Activated CD4-positive, alpha-beta memory T cell treated with anti-CD3 and anti-CD28 coated beads, Interleukin-2, amount 10 ng/mL, durations not matched to agents 7 days and 5 days (primary cell): ENCODE measurements at regions not wholly inside any gene's neighbourhood (a gene's known extent, or its start where the extent isn't known, plus 50 kb on each side); places are given as distances from the start of the nearest gene placed in this dataset.

ENCODE experiments used
- CTCF ChIA-PET: fragments of 350-600 bp; sonication (Branson Sonifier 250); formaldehyde crosslinking; loops from one replicate; lab custom pipeline; 2021; ENCODE audit warnings: antibody characterized with exemption, inconsistent platforms; lab: Charles Lee
- POLR2A ChIA-PET: fragments of 350-600 bp; sonication (Branson Sonifier 250); formaldehyde crosslinking; loops from one replicate; lab custom pipeline; 2021; ENCODE audit warnings: antibody characterized with exemption; lab: Charles Lee
- DNase-seq: peaks from one replicate; pipeline ENCODE4 v3.0.0-alpha.2; 2020
- H3K27ac Mint-ChIP-seq: one replicate; pipeline ENCODE4 v1.8.0; 2021; ENCODE audit warnings: mild to moderate bottlenecking, mixed read lengths
- H3K27me3 Mint-ChIP-seq: one replicate; pipeline ENCODE4 v1.8.0; 2021; ENCODE audit warnings: mixed read lengths
- H3K36me3 Mint-ChIP-seq: one replicate; pipeline ENCODE4 v1.8.0; 2021; ENCODE audit warnings: low read depth, mixed read lengths
- H3K4me1 Mint-ChIP-seq: one replicate; pipeline ENCODE4 v1.8.0; 2021; ENCODE audit warnings: mixed read lengths
- H3K4me3 Mint-ChIP-seq: one replicate; pipeline ENCODE4 v1.8.0; 2021; ENCODE audit warnings: mild to moderate bottlenecking, mixed read lengths
- H3K9me3 Mint-ChIP-seq: one replicate; pipeline ENCODE4 v1.8.0; 2021; ENCODE audit warnings: mixed read lengths

DNA sequence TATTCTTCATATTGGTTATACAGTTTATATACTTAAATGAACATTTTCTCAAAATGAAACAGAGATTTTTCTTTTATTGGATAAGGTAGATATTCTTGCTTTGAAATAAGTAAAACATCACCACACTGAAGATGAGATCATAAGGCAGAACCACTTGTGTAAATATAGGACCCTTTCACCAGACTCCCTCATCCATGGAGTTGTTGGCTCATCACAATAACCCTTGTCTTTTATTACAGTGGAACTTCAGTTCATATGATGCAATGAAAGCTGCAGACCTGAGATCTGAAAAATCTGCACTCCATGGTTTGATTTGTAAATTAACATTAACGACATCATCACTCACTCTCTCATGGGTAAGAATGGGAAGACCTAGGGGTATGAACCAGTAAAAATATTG, 51.9 kb upstream of the DBX2 start:
- H3K4me1 Mint-ChIP-seq = no peaks in the 10 kb centered on the region
- H3K4me3 Mint-ChIP-seq = no peak overlapping the region
- CTCF ChIA-PET = no interaction called here

DNA sequence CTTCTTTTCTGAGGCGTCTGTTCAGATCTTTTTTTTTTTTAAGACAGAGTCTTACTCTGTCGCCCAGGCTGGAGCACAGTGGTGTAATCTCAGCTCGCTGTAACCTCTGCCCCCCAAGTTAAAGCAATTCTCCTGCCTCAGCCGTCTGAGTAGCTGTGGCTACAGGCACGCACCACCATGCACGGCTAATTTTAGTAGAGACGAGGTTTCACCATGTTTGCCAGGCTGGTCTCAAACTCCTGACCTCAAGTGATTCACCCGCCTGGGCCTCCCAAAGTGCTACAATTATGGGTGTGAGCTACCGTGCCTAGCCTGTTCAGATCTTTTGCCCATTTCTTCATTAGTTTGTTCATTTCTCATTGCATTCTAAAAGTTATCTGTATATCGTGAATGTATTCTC, 55.1 kb upstream of the DBX2 start:
- Mint-ChIP-seq H3K27ac (no peak overlapping the region), H3K27me3 (peaks cover 4% of the 10 kb centered on the region), H3K36me3 (no peaks in the 10 kb centered on the region), H3K9me3 (no peaks in the 10 kb centered on the region), H3K4me3 (no peak overlapping the region), H3K4me1 (no peaks in the 10 kb centered on the region)
- ChIA-PET CTCF (no interaction called here), POLR2A (no interaction called here)
- no peak for DNase-seq

More for the DNA sequence above, 51.9 kb upstream of the DBX2 start:
- no peak for DNase-seq
- H3K9me3 Mint-ChIP-seq = no peaks in the 10 kb centered on the region
- H3K27ac Mint-ChIP-seq = no peak overlapping the region
- POLR2A ChIA-PET = no interaction called here
- H3K27me3 Mint-ChIP-seq = peaks cover 17% of the 10 kb centered on the region
- no peaks in the 10 kb centered on the region for H3K36me3 Mint-ChIP-seq

DNA sequence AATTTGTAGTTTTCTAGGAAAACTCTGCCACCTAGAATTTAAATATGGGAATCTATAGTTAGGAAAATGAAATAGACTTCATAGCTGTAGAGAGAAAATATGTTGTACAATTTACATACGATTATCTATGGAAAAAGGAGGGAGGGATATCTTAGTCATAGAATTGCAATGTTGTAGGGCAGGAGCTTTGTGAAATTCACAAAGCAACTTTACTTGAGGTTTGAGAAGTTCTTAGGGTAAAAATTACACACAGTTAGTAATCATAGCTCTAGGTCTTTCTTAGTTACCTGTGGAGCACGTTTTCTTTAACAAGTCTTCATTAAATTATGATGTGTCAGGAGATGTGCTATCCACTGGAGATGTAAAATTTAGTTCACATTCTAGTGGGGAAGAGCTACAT, 61.4 kb upstream of the DBX2 start:
- Mint-ChIP-seq H3K27ac (no peak overlapping the region), H3K9me3 (no peaks in the 10 kb centered on the region), H3K36me3 (no peaks in the 10 kb centered on the region), H3K4me3 (no peak overlapping the region), H3K27me3 (peaks cover 8% of the 10 kb centered on the region), H3K4me1 (no peaks in the 10 kb centered on the region)
- ChIA-PET POLR2A (no interaction called here), CTCF (no interaction called here)
- DNase-seq = no peak

DNA sequence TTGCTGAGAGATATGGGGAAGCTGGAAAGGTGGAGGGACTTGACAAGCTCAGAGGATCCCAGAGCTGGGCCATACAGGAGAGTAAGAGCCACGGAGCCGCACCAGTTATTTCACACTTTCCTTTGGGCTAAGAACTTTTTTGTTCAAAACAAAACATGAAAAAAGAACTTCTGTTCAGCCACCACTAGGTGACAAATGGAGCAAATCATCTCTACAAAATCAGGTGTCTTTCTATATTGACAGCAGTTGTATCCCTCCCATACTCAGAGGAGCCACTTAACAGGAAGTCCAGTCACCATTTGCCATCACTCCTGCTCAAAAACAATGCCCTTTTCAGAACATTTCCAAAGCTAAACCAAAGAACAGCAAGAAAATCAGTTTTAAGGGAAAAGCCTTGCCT, 70.3 kb upstream of the DBX2 start:
- no peak overlapping the region for H3K4me3 Mint-ChIP-seq
- ChIA-PET CTCF (no interaction called here), POLR2A (no interaction called here)
- no peaks in the 10 kb centered on the region for H3K9me3 Mint-ChIP-seq
- H3K27me3 Mint-ChIP-seq = peaks cover 6% of the 10 kb centered on the region
- DNase-seq = no peak
- no peaks in the 10 kb centered on the region for H3K36me3 Mint-ChIP-seq
- H3K4me1 Mint-ChIP-seq = no peaks in the 10 kb centered on the region
- no peak overlapping the region for H3K27ac Mint-ChIP-seq

DNA sequence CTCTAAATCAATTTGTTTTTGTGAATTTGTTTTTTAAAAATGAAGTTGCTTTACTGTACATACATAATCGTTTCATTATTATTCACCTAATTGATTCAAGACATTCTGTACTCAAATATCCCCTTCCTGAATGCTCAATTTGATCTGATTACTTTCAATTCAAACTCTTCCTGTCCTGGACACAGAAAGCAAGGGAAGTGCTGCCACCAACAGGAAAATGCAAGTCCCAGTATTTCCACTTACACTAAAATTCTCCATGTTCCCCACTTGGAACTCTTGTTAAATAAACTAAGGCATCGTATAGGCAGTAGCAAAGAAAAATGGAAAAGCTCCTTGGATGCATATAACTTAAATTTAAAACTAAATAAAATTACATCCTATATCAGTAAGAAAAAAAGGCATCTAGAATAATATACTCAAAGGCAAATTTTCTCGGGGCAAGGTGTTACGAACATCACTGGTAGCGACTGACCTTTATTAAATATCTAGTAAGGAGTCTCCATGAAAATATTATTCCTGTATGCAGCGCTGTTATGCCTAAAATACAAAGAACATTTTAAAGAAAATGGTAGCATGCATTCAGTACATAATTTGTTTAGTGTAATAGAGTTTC, 72.0 kb upstream of the DBX2 start:
- POLR2A ChIA-PET = no interaction called here
- Mint-ChIP-seq H3K36me3 (no peaks in the 10 kb centered on the region), H3K4me3 (no peak overlapping the region), H3K27ac (no peak overlapping the region), H3K9me3 (no peaks in the 10 kb centered on the region), H3K27me3 (peaks cover 12% of the 10 kb centered on the region), H3K4me1 (no peaks in the 10 kb centered on the region)
- no peak for DNase-seq
- CTCF ChIA-PET = no interaction called here

DNA sequence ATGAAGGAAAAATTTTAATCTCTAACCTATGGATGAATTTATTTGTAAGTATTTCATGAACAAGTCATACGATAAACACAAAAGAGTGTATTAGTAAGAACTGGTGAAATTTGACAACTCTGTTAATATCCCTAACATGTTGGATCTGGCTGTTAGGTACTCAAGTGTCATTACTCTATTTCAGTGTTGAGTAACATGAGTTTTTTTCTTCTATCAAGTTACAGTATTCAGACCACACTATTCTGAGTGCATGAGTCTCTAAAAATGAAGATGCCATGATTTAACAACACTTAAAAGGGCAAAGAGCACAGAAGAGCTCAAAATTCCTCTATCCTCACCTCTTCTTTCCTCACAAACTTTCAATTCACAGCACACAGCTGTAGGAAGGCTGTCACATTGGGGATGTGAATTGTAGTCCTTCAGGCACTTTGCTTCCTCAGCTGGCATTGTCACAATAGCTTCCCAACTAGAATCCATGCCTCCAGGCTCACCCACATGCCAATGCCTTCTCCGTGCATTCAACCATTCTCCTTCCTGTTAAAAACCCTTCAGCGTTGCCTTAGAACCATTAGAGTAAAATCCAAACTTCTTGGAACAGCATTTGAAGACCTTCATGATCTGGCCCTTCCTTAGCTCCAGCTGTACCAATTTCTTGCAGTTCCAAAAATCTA, 73.7 kb upstream of the DBX2 start:
- ChIA-PET CTCF (no interaction called here), POLR2A (no interaction called here)
- Mint-ChIP-seq H3K27ac (no peak overlapping the region), H3K27me3 (peaks cover 12% of the 10 kb centered on the region), H3K36me3 (no peaks in the 10 kb centered on the region), H3K4me3 (no peak overlapping the region), H3K9me3 (no peaks in the 10 kb centered on the region), H3K4me1 (no peaks in the 10 kb centered on the region)
- DNase-seq = no peak

DNA sequence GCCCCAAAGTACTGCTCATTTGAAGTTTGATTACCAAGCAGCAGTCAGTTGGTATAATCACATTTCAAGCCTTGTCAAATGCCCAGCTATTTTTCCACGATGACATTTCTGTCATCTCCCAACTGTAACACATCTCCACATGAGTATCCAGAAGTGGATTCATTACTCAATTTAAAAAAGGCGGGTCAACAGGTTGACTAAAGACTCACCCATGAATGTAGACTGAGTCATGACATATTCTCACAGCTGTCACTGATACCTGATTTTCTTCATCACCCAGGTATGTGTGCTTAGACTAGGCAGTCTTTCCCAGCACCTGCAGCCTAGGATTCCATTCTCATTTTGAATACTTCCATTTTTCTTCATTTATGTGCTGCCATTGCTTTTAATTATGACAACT, 75.1 kb upstream of the DBX2 start:
- H3K27me3 Mint-ChIP-seq = peaks cover 14% of the 10 kb centered on the region
- no peaks in the 10 kb centered on the region for H3K4me1 Mint-ChIP-seq
- DNase-seq = no peak
- H3K4me3 Mint-ChIP-seq = no peak overlapping the region
- ChIA-PET POLR2A (no interaction called here), CTCF (no interaction called here)
- no peak overlapping the region for H3K27ac Mint-ChIP-seq
- no peaks in the 10 kb centered on the region for H3K36me3 Mint-ChIP-seq
- H3K9me3 Mint-ChIP-seq = no peaks in the 10 kb centered on the region

DNA sequence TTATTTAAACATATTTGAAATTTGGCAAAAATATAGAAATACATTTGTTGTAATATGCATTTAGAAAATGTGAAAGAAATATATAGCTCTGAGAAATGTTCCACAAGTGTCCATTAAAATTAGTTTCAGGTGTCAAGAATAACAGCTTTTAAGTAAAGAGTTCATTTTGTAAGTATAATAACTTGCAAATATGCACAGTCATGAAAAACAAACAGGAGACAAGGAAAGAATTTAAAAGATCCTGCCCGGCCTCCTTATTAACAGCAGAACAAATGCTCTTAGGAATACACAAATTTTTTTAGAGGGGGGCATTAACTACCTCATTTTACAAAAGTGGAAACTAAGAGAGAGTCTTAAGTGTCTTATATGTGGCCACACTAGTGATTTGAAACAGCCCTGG, 77.7 kb upstream of the DBX2 start:
- no peak overlapping the region for H3K4me3 Mint-ChIP-seq
- H3K27me3 Mint-ChIP-seq = peaks cover 19% of the 10 kb centered on the region
- no peaks in the 10 kb centered on the region for H3K9me3 Mint-ChIP-seq
- ChIA-PET POLR2A (no interaction called here), CTCF (no interaction called here)
- H3K4me1 Mint-ChIP-seq = no peaks in the 10 kb centered on the region
- no peak overlapping the region for H3K27ac Mint-ChIP-seq
- H3K36me3 Mint-ChIP-seq = no peaks in the 10 kb centered on the region
- DNase-seq = no peak

DNA sequence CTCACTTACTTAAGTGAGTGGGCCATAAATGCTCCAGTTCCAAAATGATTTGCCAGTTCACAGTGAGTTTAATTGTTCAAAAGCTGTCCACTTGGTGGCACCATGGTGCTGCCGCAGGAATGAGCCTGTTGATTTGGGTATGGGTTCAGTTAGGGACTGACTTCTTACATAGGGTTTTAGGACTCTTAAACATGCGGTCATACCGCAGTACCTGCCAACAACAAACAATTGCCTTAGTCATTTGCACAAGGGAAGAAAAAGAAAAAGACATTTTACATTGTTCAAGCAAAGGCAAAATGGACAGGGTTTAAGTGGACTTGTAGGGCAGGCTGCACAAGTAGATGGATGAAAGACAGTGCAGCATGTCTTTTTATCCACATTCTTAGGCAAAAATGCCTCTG, 80.0 kb upstream of the DBX2 start:
- H3K4me3 Mint-ChIP-seq = no peak overlapping the region
- CTCF ChIA-PET = interaction anchor here (1.0 kb wide), 1 partner anchor 11 kb away, joined by 3 read pairs; no protein-coding TSS in a partner anchor
- H3K9me3 Mint-ChIP-seq = no peaks in the 10 kb centered on the region
- no peaks in the 10 kb centered on the region for H3K4me1 Mint-ChIP-seq
- POLR2A ChIA-PET = no interaction called here
- peaks cover 23% of the 10 kb centered on the region for H3K27me3 Mint-ChIP-seq
- no peak overlapping the region for H3K27ac Mint-ChIP-seq
- DNase-seq = peak; percentile 50
- no peaks in the 10 kb centered on the region for H3K36me3 Mint-ChIP-seq

DNA sequence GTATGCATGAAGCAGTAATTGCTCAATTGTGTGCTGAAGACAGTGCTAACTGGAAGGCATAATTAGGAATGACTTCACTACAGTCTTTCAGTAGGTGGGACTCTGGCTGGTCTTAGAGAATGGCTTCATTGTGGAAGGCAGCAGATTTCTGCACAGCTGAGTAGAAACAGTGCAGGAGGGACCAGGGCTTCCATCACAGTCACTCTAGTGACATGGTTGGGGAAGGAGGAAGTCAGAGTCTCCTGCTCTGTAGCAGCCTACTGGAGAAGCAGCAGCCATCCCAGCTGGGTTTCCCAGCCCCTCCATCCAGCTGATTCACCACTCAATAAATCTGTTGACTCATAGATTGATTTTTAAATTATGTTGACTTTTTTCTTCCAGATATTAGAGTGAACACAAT, 80.6 kb upstream of the DBX2 start:
- Mint-ChIP-seq H3K4me3 (no peak overlapping the region), H3K36me3 (no peaks in the 10 kb centered on the region), H3K27me3 (peaks cover 25% of the 10 kb centered on the region), H3K9me3 (no peaks in the 10 kb centered on the region), H3K4me1 (no peaks in the 10 kb centered on the region), H3K27ac (no peak overlapping the region)
- DNase-seq = no peak
- POLR2A ChIA-PET = no interaction called here
- CTCF ChIA-PET = no interaction called here

DNA sequence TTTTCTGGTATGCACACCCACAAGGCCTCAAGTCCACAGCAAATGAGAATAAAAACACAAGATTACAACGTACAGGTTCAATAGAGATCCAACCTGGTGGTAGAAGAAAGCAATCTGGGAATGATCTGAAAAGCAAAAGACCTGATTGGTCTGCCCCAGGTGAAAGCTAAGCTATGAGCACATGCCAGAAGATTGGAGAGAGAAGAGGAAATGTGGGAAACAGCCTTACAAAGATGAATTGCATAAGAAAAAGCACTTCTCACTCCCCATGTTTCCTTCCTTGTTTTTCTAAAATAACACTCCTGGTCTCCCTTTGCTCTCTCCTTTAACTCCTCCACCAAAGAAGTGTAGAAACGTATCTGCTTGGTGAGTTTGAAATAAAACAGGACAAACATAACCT, 77.3 kb upstream of the ANO6 start:
- H3K4me1 Mint-ChIP-seq = no peaks in the 10 kb centered on the region
- no peak overlapping the region for H3K27ac Mint-ChIP-seq
- ChIA-PET CTCF (no interaction called here), POLR2A (no interaction called here)
- H3K27me3 Mint-ChIP-seq = peaks cover 18% of the 10 kb centered on the region
- H3K9me3 Mint-ChIP-seq = no peaks in the 10 kb centered on the region
- H3K4me3 Mint-ChIP-seq = no peak overlapping the region
- no peak for DNase-seq
- no peaks in the 10 kb centered on the region for H3K36me3 Mint-ChIP-seq

DNA sequence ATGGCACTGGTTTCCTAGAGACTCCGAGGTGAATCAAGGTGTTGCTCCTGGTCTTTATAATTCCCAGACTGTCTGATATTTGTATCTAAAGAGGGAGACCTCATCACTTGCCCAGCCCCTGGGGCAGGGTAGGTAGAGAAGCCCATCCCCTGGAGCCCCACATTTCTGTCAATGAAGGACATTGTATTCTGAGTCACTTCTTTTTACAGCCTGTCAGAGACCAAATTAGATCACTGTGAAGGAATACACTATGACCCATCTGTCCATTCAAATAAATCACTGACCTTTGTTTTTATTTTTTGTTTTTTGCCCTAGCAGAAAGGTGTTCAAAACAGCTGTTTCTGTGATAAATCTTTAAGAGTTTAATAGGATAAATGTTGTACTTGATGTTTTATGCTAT, 67.9 kb upstream of the ANO6 start:
- CTCF ChIA-PET = no interaction called here
- peaks cover 3% of the 10 kb centered on the region for H3K27me3 Mint-ChIP-seq
- no peak for DNase-seq
- H3K4me3 Mint-ChIP-seq = no peak overlapping the region
- no peaks in the 10 kb centered on the region for H3K4me1 Mint-ChIP-seq
- H3K9me3 Mint-ChIP-seq = peaks cover 15% of the 10 kb centered on the region
- peaks cover 4% of the 10 kb centered on the region for H3K36me3 Mint-ChIP-seq
- H3K27ac Mint-ChIP-seq = no peak overlapping the region
- POLR2A ChIA-PET = no interaction called here

DNA sequence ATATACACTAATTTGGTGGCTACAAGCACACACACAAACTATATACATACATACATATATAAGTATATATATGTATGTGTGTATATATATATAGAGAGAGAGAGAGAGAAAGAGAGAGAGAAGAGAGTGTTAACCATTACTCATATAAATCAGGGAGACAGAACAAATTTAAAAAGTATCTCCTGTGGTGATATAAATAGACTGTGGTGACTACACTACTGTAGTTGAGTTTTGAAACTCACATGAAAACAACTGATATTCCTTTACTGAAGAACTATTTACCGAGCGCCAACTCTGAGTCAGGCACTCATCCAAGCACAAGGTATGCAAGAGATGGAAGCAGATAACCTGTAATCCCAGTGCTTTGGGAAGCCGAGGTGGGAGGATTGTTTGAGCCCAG, 67.3 kb upstream of the ANO6 start:
- Mint-ChIP-seq H3K4me3 (no peak overlapping the region), H3K36me3 (peaks cover 4% of the 10 kb centered on the region), H3K4me1 (no peaks in the 10 kb centered on the region), H3K9me3 (peaks cover 15% of the 10 kb centered on the region), H3K27me3 (peaks cover 3% of the 10 kb centered on the region), H3K27ac (no peak overlapping the region)
- DNase-seq = no peak
- ChIA-PET CTCF (no interaction called here), POLR2A (no interaction called here)

DNA sequence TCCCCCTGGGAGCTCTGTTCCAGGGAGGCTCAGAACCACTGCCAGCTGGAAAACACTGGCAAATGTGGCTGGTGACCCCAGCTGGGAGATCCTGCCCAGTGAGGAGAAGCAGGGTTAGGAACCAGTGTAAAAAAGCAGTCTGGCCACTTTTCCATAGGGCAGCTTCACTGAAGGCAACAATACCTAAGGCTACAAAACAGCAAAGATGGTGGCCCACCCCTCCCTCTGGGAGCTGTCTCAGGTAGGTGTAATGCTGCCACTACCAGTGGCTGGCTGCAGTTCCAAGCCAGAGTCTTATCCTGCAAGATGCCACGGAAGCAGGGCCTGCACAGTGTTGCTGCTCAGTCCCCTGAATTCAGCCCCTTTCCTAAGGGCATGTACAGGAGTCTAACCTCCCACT, 50.6 kb upstream of the ANO6 start:
- peaks cover 2% of the 10 kb centered on the region for H3K9me3 Mint-ChIP-seq
- H3K4me1 Mint-ChIP-seq = no peaks in the 10 kb centered on the region
- H3K27me3 Mint-ChIP-seq = peaks cover 17% of the 10 kb centered on the region
- no peak overlapping the region for H3K27ac Mint-ChIP-seq
- no peaks in the 10 kb centered on the region for H3K36me3 Mint-ChIP-seq
- ChIA-PET CTCF (no interaction called here), POLR2A (no interaction called here)
- H3K4me3 Mint-ChIP-seq = no peak overlapping the region
- DNase-seq = no peak
